ENCODE measurements at regions not wholly inside any gene's neighbourhood (a gene's known extent, or its start where the extent isn't known, plus 50 kb on each side); places are given as distances from the start of the nearest gene placed in this dataset.
"Not testable (repeated sequence)": the region's sequence is repeated elsewhere in the genome, so short reads cannot be mapped to it uniquely, and the experiment has no call there.

DNA sequence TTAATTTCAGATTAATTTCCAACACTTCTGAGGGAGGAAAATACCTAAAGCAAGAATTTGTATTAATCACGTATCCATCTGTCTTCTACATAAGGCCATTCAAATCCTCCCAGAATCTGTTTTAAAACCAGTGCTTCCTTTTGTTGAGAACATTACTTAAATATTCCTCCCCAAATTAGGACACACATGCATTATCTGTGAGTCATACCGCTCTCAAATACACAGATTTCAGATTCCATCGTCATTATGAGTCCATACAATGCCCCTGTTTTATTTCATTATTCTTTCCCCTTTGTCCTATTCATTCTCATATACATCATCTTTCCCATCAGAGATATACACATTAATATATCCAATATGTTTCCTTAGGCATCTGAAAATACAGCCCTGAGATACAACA lies 57.3 kb upstream of the PRSS12 start:
- no peak for TF ChIP-seq ZNF274 (IDR thresholded peaks at IDR 0.05; ENCODE audit: low read depth, low read length)
- no peak overlapping the region for H3K4me3 ChIP-seq (ENCODE audit: low read length)

DNA sequence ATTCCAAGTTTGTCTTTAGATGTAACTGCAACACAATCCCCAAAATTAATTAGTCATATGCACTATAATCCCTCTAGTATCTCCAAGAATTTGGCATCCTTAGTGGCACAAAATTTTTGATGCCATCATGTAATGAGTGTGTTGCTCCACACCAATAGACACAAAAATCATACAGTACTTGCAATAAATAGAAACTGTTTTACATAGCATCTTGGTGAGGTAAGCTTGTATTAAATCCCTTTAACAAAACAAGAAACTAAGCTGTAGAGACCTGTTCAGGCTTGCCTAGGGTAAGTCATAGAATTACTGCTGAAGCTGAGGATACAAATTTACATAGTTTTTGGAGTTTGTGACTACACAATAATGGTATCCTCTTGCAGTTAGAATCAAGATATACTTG lies 64.5 kb upstream of the PRSS12 start:
- TF ChIP-seq ZNF274 (IDR thresholded peaks at IDR 0.05; ENCODE audit: low read depth, low read length): no peak
- H3K4me3 ChIP-seq (ENCODE audit: low read length): no peak overlapping the region

- not testable (repeated sequence) for H3K4me3 ChIP-seq (ENCODE audit: low read length)
Measured at GRCh38 chr4:118417800-118418199, 65.0 kb upstream of the PRSS12 start.

- not testable (repeated sequence) for H3K4me3 ChIP-seq (ENCODE audit: low read length)
Measured at GRCh38 chr4:118418396-118418795, 65.6 kb upstream of the PRSS12 start.

- H3K4me3 ChIP-seq (ENCODE audit: low read length): not testable (repeated sequence)
Measured at GRCh38 chr4:118419626-118420025, 66.8 kb upstream of the PRSS12 start.

DNA sequence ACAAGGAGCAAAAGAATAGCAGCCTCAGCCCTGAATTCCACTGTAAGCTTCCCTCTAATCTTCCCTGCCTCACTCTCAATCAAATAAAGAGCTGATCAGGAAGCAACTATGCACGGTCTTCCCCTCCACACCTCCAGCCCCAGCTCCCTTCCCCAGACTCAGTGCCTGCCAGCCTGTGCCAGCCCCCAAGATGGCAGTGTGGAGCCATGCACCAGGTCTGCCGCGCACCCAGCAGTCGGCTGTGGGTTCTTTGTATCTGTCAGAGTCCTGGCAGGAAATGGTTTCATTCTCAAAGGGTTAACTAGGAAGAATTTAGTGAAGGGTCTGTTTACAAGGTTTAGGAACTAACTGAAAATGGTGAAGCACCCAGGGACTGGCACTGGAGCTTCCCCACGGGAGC lies 71.3 kb upstream of the PRSS12 start:
- not testable (repeated sequence) for H3K4me3 ChIP-seq (ENCODE audit: low read length)

GRCh38 chr4:118428881-118429280 lies 76.1 kb upstream of the PRSS12 start:
- H3K4me3 ChIP-seq (ENCODE audit: low read length): not testable (repeated sequence)

GRCh38 chr4:118432359-118432758 lies 79.6 kb upstream of the PRSS12 start:
- not testable (repeated sequence) for H3K4me3 ChIP-seq (ENCODE audit: low read length)

GRCh38 chr4:118433612-118434375 lies 81.0 kb upstream of the PRSS12 start:
- not testable (repeated sequence) for H3K4me3 ChIP-seq (ENCODE audit: low read length)

DNA sequence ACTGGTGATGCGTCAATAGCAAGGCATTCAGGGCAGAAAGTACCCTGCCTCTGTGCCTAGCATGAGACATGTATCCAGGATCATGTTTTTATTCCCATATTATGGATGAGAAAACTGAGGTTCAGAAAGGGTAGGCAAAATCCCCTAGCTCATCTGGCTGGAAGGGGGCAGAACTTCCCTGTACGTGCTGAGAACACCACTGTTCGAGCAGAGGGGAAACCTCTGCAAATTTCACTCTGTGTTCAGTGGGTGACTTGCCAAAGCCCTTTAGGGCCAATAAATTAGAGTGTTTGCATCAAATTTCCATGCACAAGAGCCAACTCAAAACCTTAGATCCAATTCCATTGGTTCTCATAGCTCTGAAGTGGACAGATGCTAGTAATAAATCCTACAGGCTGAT lies 82.6 kb upstream of the PRSS12 start:
- not testable (repeated sequence) for H3K4me3 ChIP-seq (ENCODE audit: low read length)

- not testable (repeated sequence) for H3K4me3 ChIP-seq (ENCODE audit: low read length)
Measured at GRCh38 chr4:118442115-118442837, 89.5 kb upstream of the PRSS12 start.

DNA sequence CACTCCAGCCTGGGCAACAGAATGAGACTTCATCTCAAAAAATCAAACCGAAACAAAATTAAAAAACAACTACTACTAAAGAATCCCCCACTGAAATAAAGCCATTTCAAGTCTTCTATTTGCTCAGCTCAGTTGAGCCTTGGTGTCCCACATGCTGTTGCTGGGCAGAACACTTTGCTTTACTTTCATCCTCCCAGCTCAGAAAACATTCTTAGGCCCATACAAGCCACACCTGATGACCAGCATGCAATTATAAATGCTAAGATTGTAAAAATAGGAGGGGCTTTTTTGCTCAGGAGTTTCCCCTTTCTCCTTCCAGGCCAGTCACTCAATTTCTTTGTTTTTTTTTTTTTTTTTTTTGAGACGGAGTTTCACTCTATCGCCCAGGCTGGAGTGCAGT lies 94.6 kb upstream of the PRSS12 start:
- not testable (repeated sequence) for H3K4me3 ChIP-seq (ENCODE audit: low read length)

- not testable (repeated sequence) for H3K4me3 ChIP-seq (ENCODE audit: low read length)
Measured at GRCh38 chr4:118454857-118455256, 102.1 kb upstream of the PRSS12 start.

DNA sequence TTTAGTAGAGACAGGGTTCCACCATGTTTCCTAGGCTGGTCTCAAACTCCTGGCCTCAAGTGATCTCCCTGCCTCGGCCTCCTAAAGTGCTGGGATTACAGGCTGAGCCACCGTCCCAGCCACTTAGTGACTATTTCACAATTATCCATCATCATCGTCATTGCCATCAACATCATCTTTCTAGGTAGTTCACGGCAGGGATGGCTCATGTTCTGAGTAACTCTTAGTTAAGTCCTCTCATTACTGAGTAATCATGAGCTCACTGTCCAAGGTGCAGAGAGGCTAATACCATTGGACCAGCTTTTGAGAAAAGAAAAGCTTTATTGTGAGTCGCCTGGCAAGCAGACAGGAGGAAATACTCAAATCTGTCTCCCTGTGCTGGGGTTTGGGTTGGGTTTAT lies 108.6 kb upstream of the PRSS12 start:
- H3K4me3 ChIP-seq (ENCODE audit: low read length): not testable (repeated sequence)

DNA sequence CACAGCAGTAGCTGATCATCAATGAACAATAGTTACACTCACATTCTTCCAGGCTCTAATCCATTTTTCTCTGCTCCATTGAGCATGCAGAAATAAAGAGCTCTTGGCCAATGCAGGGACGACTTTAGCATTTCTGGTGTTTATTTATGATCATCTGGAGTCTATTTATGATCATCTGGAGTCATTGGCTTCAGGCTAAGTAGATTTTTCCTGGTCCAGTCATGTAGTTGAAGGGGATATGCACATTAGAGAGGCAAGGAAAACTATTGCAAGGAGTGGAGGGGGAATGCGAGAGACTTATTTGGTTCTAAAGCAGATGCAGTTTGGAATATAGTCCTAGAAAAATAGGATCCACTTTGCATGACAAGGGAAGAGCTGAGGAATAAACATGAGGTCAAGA lies 113.0 kb upstream of the PRSS12 start:
- H3K4me3 ChIP-seq (ENCODE audit: low read length): not testable (repeated sequence)

DNA sequence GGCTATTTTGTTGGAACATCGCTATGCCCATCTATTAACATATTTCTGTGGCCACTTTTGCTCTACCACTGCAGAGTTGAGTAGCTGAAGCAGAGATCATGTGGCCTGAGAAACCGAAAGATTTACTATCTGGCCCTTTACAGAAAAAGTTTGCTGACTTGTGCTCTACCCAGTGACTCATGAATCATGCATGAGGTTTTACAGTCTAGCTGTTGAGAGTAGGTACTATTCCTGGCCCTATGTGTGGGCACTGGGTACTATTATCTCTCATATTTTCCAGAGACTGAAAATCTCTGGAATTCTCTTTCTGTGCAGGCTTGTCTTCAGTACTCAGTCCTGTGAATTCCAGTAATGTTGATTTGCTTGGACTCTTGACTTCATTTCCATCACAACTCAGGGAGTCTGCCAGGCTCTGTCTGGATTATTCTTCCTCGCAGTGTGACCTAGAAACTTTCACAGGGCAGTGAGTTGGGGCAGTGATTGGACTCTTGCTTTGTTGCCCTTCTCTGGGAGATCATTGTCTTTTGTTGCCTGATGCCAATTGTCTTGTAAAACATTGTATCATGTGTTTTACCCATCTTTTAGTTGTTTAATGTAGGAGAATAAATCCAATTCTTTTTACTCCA lies 121.3 kb upstream of the PRSS12 start:
- H3K4me3 ChIP-seq (ENCODE audit: low read length): not testable (repeated sequence)

DNA sequence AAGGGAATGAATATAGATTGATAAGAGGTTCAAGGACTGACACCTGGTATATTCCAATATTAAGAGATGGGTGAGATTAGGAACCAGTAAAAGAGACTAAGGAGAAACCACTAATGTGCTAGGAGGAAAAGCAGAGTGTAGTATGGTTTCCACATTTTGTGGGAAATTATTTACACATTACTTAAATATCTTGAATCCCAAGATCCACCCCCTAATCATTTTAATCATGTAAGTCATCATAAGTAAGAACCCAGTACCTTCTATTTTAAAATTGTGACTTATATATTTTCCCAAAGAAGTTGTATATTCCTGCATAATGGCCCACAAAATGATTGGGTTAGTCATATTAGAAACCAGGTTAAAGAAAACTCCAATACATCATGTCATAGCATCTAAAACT lies 122.0 kb upstream of the PRSS12 start:
- not testable (repeated sequence) for H3K4me3 ChIP-seq (ENCODE audit: low read length)

GRCh38 chr4:118475901-118476300 lies 123.1 kb upstream of the PRSS12 start:
- not testable (repeated sequence) for H3K4me3 ChIP-seq (ENCODE audit: low read length)

GRCh38 chr4:118477826-118478225 lies 125.0 kb upstream of the PRSS12 start:
- H3K4me3 ChIP-seq (ENCODE audit: low read length): not testable (repeated sequence)

GRCh38 chr4:118485801-118486314 lies 133.1 kb upstream of the PRSS12 start:
- not testable (repeated sequence) for H3K4me3 ChIP-seq (ENCODE audit: low read length)

- H3K4me3 ChIP-seq (ENCODE audit: low read length): not testable (repeated sequence)
Measured at GRCh38 chr4:118492963-118493362, 140.2 kb upstream of the PRSS12 start.

GRCh38 chr4:118494437-118494836 lies 141.6 kb upstream of the PRSS12 start:
- H3K4me3 ChIP-seq (ENCODE audit: low read length): not testable (repeated sequence)
